ENCODE measurements at regions not wholly inside any gene's neighbourhood (a gene's known extent, or its start where the extent isn't known, plus 50 kb on each side); places are given as distances from the start of the nearest gene placed in this dataset.

- POLR2A ChIA-PET: no interaction called here
- DNase-seq (ENCODE audit: extremely low spot score): no peak
- CTCF ChIA-PET: no interaction called here
- TF ChIP-seq SP1 (IDR thresholded peaks at IDR 0.05): no peak
- no peak for TF ChIP-seq BHLHE40 (IDR thresholded peaks at IDR 0.05; ENCODE audit: borderline replicate concordance)
- no peak for TF ChIP-seq SUZ12 (IDR thresholded peaks at IDR 0.05)
- TF ChIP-seq LEF1 (IDR thresholded peaks at IDR 0.05; ENCODE audit: borderline replicate concordance): no peak
- no peak for TF ChIP-seq FOXK2 (IDR thresholded peaks at IDR 0.05)
- no peak for TF ChIP-seq HDGF (IDR thresholded peaks at IDR 0.05; ENCODE audit: borderline replicate concordance)
- no peak for TF ChIP-seq PKNOX1 (IDR thresholded peaks at IDR 0.05)
- no peak for TF ChIP-seq ELF4 (IDR thresholded peaks at IDR 0.05)
Measured at GRCh38 chr12:83807871-83808270, 1104.7 kb downstream of the SLC6A15 start.

GRCh38 chr12:83805873-83806272 is 1106.7 kb downstream of the SLC6A15 start:
- POLR2A ChIA-PET: no interaction called here

GRCh38 chr12:83805156-83805772 is 1107.3 kb downstream of the SLC6A15 start:
- ChIA-PET POLR2A (no interaction called here), CTCF (no interaction called here)
- DNase-seq (ENCODE audit: extremely low spot score): no peak

More at GRCh38 chr12:83805873-83806272, 1106.7 kb downstream of the SLC6A15 start:
- DNase-seq (ENCODE audit: extremely low spot score): no peak
- no peak for TF ChIP-seq L3MBTL2 (conservative IDR thresholded peaks at IDR 0.05)
- no peak for TF ChIP-seq SP1 (IDR thresholded peaks at IDR 0.05)
- TF ChIP-seq HDGF (IDR thresholded peaks at IDR 0.05; ENCODE audit: borderline replicate concordance): no peak
- TF ChIP-seq ELF4 (IDR thresholded peaks at IDR 0.05): no peak
- TF ChIP-seq FOXK2 (IDR thresholded peaks at IDR 0.05): no peak
- no peak for TF ChIP-seq CTBP1 (IDR thresholded peaks at IDR 0.05; ENCODE audit: borderline replicate concordance)
- TF ChIP-seq NFRKB (IDR thresholded peaks at IDR 0.05): no peak
- TF ChIP-seq SUZ12 (IDR thresholded peaks at IDR 0.05): no peak
- no peak for TF ChIP-seq LEF1 (IDR thresholded peaks at IDR 0.05; ENCODE audit: borderline replicate concordance)
- TF ChIP-seq ARNT (IDR thresholded peaks at IDR 0.05): no peak
- TF ChIP-seq FOXA1 (IDR thresholded peaks at IDR 0.05): no peak
- no peak for TF ChIP-seq PKNOX1 (IDR thresholded peaks at IDR 0.05)
- no peak for TF ChIP-seq TARDBP (IDR thresholded peaks at IDR 0.05)
- no peak for TF ChIP-seq FOXM1 (IDR thresholded peaks at IDR 0.05; ENCODE audit: borderline replicate concordance)
- CTCF ChIA-PET: no interaction called here

GRCh38 chr12:83801972-83802371 is 1110.6 kb downstream of the SLC6A15 start:
- no peak for DNase-seq (ENCODE audit: extremely low spot score)
- POLR2A ChIA-PET: no interaction called here
- CTCF ChIA-PET: no interaction called here
- no peak for TF ChIP-seq PKNOX1 (IDR thresholded peaks at IDR 0.05)
- no peak for TF ChIP-seq NFRKB (IDR thresholded peaks at IDR 0.05)
- TF ChIP-seq FOXA1 (IDR thresholded peaks at IDR 0.05): no peak
- TF ChIP-seq FOXK2 (IDR thresholded peaks at IDR 0.05): no peak
- no peak for TF ChIP-seq SP1 (IDR thresholded peaks at IDR 0.05)
- TF ChIP-seq TARDBP (IDR thresholded peaks at IDR 0.05): no peak
- TF ChIP-seq BHLHE40 (IDR thresholded peaks at IDR 0.05; ENCODE audit: borderline replicate concordance): no peak
- no peak for TF ChIP-seq L3MBTL2 (conservative IDR thresholded peaks at IDR 0.05)

More at GRCh38 chr12:83805156-83805772, 1107.3 kb downstream of the SLC6A15 start:
- no peak for TF ChIP-seq TARDBP (IDR thresholded peaks at IDR 0.05)
- TF ChIP-seq PKNOX1 (IDR thresholded peaks at IDR 0.05): no peak
- no peak for TF ChIP-seq FOXM1 (IDR thresholded peaks at IDR 0.05; ENCODE audit: borderline replicate concordance)
- no peak for TF ChIP-seq HDGF (IDR thresholded peaks at IDR 0.05; ENCODE audit: borderline replicate concordance)
- no peak for TF ChIP-seq LEF1 (IDR thresholded peaks at IDR 0.05; ENCODE audit: borderline replicate concordance)
- TF ChIP-seq ZNF384 (IDR thresholded peaks at IDR 0.05): no peak
- no peak for TF ChIP-seq ARNT (IDR thresholded peaks at IDR 0.05)
- TF ChIP-seq NFRKB (IDR thresholded peaks at IDR 0.05): no peak
- TF ChIP-seq L3MBTL2 (conservative IDR thresholded peaks at IDR 0.05): no peak
- TF ChIP-seq CTBP1 (IDR thresholded peaks at IDR 0.05; ENCODE audit: borderline replicate concordance): no peak
- no peak for TF ChIP-seq SP1 (IDR thresholded peaks at IDR 0.05)
- TF ChIP-seq ELF4 (IDR thresholded peaks at IDR 0.05): no peak
- TF ChIP-seq FOXA1 (IDR thresholded peaks at IDR 0.05): no peak

GRCh38 chr12:83800022-83800421 is 1112.6 kb downstream of the SLC6A15 start:
- no peak for DNase-seq (ENCODE audit: extremely low spot score)
- ChIA-PET CTCF (no interaction called here), POLR2A (no interaction called here)
- no peak for TF ChIP-seq FOXA1 (IDR thresholded peaks at IDR 0.05)
- TF ChIP-seq PKNOX1 (IDR thresholded peaks at IDR 0.05): no peak
- TF ChIP-seq L3MBTL2 (conservative IDR thresholded peaks at IDR 0.05): no peak
- TF ChIP-seq HDGF (IDR thresholded peaks at IDR 0.05; ENCODE audit: borderline replicate concordance): no peak
- no peak for TF ChIP-seq CTBP1 (IDR thresholded peaks at IDR 0.05; ENCODE audit: borderline replicate concordance)
